HG02943 (cell line): ENCODE measurements at regions not wholly inside any gene's neighbourhood (a gene's known extent, or its start where the extent isn't known, plus 50 kb on each side); places are given as distances from the start of the nearest gene placed in this dataset.

Experiments used
- ATAC-seq: cut with Tn5 transposase; IDR thresholded peaks from one replicate; pipeline ENCODE4 v1.9.1; 2021; ENCODE audit warnings: mild to moderate bottlenecking, low read depth, moderate library complexity; ENCODE audit not compliant: unreplicated experiment

- ATAC-seq = no peak
These were observed 143.5 kb downstream of the ACKR3 start for GRCh38 chr2:236712961-236713673.

- no peak for ATAC-seq
These were observed 144.5 kb downstream of the ACKR3 start for GRCh38 chr2:236714080-236714479.

GRCh38 chr2:236715077-236715476, 145.5 kb downstream of the ACKR3 start:
- ATAC-seq = no peak

- no peak for ATAC-seq
These were observed 145.9 kb downstream of the ACKR3 start for GRCh38 chr2:236715491-236715961.

GRCh38 chr2:236717120-236717519, 147.5 kb downstream of the ACKR3 start:
- no peak for ATAC-seq

- no peak for ATAC-seq
These were observed 148.1 kb downstream of the ACKR3 start for GRCh38 chr2:236717729-236718128.

GRCh38 chr2:236718207-236718992, 148.8 kb downstream of the ACKR3 start:
- no peak for ATAC-seq

GRCh38 chr2:236719192-236719635, 149.6 kb downstream of the ACKR3 start:
- no peak for ATAC-seq

- ATAC-seq = no peak
These were observed 151.4 kb downstream of the ACKR3 start for GRCh38 chr2:236720974-236721540.

- no peak for ATAC-seq
These were observed 154.6 kb downstream of the ACKR3 start for GRCh38 chr2:236724200-236724599.

GRCh38 chr2:236726701-236727450, 157.3 kb downstream of the ACKR3 start:
- ATAC-seq = no peak

- no peak for ATAC-seq
These were observed 159.5 kb downstream of the ACKR3 start for GRCh38 chr2:236728916-236729670.

- ATAC-seq = no peak
These were observed 160.8 kb downstream of the ACKR3 start for GRCh38 chr2:236730393-236730792.

GRCh38 chr2:236731767-236732580, 162.3 kb downstream of the ACKR3 start:
- ATAC-seq = no peak

- ATAC-seq = no peak
These were observed 163.5 kb downstream of the ACKR3 start for GRCh38 chr2:236733156-236733555.

GRCh38 chr2:236735825-236736238, 166.2 kb downstream of the ACKR3 start:
- no peak for ATAC-seq

- no peak for ATAC-seq
These were observed 168.4 kb downstream of the ACKR3 start for GRCh38 chr2:236738030-236738429.

- ATAC-seq = no peak
These were observed 169.3 kb downstream of the ACKR3 start for GRCh38 chr2:236738896-236739295.

- no peak for ATAC-seq
These were observed 170.0 kb downstream of the ACKR3 start for GRCh38 chr2:236739663-236740062.
